DMS153 treated with DMSO at 0.1 percent for 48 hours (cell line): ENCODE measurements at regions not wholly inside any gene's neighbourhood (a gene's known extent, or its start where the extent isn't known, plus 50 kb on each side); places are given as distances from the start of the nearest gene placed in this dataset.

Experiments
- DNase-seq: peaks from one replicate; lab custom pipeline; 2025; ENCODE audit not compliant: unreplicated experiment; lab: John Stamatoyannopoulos, UW

DNA sequence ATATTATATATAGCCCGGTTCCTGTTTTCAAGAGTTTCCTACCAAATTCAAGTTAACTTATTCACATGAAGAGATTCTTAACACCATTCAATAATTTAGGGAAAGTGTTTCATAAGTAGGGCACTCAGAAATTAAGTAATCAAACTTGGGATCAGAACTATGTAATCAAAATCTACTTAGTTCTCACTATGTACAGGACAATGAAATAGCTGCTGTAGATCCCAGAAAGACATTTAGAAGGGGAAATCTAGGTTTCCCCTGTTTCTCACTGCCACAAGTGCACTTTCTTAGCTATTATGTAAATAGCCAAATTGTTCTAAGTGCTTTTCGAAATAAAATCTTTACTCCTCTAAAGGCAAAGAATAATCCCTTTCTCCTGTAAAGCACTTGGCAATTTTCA is 493.6 kb upstream of the SETBP1 start:
- DNase-seq, result no peak

- no peak for DNase-seq
Observed at GRCh38 chr18:44195394-44196140, 485.1 kb upstream of the SETBP1 start.

DNA sequence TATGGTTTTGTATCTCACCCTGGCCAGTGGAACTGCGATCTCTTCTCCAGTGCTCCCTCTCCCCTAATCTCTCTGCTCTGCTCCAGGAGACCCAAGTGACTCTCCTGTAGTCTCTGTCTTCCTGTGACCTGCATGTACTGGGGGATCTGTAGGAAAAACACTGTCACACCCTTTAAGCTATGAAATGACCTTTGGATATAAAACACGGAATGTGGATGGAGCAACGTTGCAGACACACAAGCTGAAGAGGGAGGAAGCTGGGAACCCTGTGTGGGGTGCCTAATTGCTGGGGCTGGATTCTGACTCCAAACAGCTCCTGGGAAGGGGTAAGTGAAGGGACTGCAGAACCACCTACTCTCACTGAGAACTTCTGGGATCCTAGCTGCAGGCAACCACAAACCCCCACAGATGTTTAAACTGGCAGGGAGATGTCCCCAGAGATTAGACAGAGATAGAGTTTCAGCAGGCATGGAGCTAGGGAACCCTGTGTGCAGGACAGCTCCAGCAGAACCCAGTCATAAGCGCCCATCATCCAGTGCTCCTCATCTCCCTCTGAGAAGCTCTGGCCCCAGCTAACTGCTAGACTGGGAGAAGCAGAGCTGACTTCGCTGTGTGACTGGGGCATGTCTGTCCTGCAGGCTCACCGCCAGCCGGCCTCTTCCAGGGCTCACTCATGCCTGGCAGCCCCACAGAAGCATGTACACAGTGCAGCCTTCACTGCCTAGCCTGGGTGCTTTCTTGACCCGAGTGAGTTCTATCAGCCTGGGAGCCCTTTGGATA is 482.7 kb upstream of the SETBP1 start:
- no peak for DNase-seq

- DNase-seq, result peak; percentile 30
Observed at GRCh38 chr18:44198612-44199284, 481.9 kb upstream of the SETBP1 start.

DNA sequence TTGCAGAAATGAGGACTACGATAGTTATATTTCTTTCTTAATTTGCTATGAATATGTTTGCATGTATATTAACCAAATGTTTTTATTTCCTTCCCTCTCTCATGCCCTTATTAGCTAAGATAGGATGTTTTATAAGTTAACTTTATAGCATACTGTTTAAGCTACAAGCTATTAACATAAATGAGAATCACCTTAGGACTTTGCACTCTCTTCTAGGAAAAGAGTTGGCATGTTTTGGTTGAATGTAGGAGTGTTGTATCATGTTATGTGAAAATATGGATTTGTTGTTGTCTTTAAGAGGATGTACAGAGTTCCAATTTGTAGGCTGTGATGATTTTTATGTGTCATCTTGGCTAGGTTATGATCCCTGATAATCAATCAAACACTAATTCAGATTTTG is 467.4 kb upstream of the SETBP1 start:
- no peak for DNase-seq

GRCh38 chr18:44214396-44214795 is 466.3 kb upstream of the SETBP1 start:
- no peak for DNase-seq

GRCh38 chr18:44216169-44216568 is 464.5 kb upstream of the SETBP1 start:
- no peak for DNase-seq

DNA sequence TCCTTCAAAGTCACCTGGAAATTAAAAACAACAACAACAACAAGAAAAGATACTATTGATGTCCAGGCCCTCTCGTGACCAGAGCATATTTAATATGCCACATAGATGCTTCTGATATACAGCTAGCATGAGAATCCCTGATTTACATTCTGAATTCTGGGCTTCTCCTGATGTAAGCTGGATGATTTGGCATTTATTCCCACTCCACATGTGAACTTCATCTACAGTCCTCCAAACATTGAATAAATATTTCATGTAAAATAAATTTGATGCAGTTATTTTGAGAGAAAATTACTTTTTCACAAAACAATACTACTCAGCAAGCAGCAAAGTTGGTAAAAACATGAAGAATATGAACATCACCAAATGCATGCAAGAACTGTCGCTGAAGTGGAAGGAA is 453.2 kb upstream of the SETBP1 start:
- no peak for DNase-seq

GRCh38 chr18:44229693-44230108 is 451.0 kb upstream of the SETBP1 start:
- DNase-seq, result no peak

GRCh38 chr18:44231936-44232335 is 448.8 kb upstream of the SETBP1 start:
- DNase-seq, result no peak

GRCh38 chr18:44232500-44232899 is 448.2 kb upstream of the SETBP1 start:
- no peak for DNase-seq

GRCh38 chr18:44238454-44238853 is 442.2 kb upstream of the SETBP1 start:
- DNase-seq, result no peak

- DNase-seq, result no peak
Observed at GRCh38 chr18:44238911-44239310, 441.8 kb upstream of the SETBP1 start.

DNA sequence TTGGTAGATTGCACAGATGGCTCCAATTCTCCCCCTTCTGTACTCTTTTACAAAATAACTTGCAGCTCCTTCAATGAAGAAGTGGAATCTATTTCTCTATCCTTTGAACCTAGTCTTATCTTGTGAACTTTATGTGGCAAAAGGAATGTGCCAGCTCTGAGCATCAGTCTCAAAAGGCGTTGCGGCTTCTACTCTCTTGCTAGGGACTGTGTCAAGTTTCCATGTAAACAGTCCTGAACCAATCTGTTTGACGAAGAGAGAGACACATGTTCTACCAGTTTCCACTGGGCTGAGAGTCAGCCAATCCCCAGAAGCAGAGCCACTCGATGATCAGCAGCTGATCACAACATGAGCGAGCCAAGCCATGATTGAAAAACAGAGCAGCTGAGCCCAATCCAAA is 439.7 kb upstream of the SETBP1 start:
- no peak for DNase-seq

- no peak for DNase-seq
Observed at GRCh38 chr18:44245019-44245418, 435.7 kb upstream of the SETBP1 start.

GRCh38 chr18:44246001-44246400 is 434.7 kb upstream of the SETBP1 start:
- no peak for DNase-seq

GRCh38 chr18:44258086-44258485 is 422.6 kb upstream of the SETBP1 start:
- no peak for DNase-seq

DNA sequence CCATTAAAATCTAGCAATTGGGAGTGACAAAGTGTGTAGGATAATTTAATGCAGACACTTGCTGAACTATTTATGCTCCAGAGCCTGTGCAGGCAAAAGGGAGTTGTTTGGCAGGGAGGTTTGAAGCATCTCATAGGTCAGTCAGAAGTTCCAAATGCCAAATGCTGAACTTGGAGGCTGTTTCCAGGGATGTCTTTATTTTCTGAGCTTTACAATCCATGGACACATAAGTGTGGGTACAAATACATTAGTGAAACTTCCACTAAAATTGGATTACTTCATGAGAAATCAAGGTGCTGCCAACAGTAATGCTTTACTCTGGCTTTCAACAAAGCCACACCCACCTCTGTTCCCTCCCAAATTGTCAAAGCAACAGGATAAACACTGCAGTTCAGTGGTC is 422.1 kb upstream of the SETBP1 start:
- DNase-seq, result no peak

DNA sequence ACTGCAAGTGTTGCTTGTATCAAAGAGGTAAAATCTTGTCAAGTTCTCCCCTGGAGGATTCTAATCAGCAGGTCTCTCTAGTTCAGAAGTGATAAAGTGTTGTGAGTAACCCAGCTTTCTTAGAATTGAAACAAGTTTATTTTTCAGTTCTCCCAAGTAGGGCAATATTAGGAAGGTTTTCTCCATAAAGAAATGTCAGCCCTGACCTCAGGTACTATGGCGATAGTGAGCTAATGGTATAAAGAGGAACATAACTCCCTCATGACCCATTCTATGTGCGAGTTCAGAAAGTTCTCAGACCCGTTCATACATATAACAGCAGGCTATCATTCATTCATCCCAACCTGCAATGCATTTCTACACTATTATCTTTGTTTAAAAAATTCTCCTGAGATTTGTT is 421.1 kb upstream of the SETBP1 start:
- no peak for DNase-seq

GRCh38 chr18:44265437-44265836 is 415.3 kb upstream of the SETBP1 start:
- DNase-seq, result no peak

DNA sequence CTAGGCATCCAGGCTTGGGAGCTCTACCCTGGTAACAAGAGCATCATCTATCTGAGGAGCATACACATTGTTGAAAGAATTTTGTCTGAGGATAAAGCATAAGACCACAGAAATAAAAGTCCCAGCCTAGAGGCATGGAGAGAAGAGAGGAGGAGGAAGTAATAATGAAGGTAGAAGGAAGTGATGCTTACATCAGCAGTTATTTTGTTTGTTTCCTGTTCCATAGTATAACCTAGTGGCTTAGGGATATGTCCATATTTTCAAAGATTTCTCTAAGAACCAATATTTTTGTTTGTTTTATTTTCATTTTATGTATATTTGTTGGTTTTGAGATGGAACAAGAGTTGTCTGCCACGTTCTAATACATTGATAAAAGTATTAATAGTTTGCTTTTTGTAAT is 407.4 kb upstream of the SETBP1 start:
- DNase-seq, result no peak

GRCh38 chr18:44280479-44280878 is 400.2 kb upstream of the SETBP1 start:
- no peak for DNase-seq
